ENCODE measurements at regions not wholly inside any gene's neighbourhood (a gene's known extent, or its start where the extent isn't known, plus 50 kb on each side); places are given as distances from the start of the nearest gene placed in this dataset.

DNA sequence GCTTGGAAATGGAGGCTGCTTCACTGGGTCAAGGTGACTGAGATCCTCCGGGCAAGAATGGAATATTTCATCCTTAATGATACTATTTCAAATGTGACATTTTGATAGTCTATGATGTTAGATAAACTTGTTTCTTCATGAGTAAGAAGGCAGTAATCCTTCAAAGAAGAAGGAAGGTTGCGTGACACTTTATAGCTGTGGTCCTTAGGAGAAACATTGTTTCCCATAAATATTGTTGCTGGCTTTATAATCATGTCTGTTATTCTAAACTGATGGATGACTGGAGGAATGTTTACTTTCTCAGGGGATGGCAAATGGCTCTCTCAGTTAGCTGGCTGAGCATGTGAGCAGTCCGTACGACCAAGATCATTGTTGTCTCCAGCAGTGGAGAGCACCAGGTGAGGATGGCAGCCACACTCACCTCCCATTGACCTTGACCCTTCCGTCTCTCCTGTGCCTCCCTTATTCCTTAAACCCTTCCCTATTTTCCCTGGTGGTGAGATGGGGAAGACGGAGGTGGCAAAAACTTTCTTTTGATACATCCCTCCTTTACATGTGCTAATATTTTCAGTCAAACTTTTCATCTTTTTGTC lies 171.2 kb upstream of the OLIG3 start:
- DNase-seq (ENCODE audit: low spot score) = no peak
- TF ChIP-seq, protein P1, sequence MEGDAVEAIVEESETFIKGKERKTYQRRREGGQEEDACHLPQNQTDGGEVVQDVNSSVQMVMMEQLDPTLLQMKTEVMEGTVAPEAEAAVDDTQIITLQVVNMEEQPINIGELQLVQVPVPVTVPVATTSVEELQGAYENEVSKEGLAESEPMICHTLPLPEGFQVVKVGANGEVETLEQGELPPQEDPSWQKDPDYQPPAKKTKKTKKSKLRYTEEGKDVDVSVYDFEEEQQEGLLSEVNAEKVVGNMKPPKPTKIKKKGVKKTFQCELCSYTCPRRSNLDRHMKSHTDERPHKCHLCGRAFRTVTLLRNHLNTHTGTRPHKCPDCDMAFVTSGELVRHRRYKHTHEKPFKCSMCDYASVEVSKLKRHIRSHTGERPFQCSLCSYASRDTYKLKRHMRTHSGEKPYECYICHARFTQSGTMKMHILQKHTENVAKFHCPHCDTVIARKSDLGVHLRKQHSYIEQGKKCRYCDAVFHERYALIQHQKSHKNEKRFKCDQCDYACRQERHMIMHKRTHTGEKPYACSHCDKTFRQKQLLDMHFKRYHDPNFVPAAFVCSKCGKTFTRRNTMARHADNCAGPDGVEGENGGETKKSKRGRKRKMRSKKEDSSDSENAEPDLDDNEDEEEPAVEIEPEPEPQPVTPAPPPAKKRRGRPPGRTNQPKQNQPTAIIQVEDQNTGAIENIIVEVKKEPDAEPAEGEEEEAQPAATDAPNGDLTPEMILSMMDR (IDR thresholded peaks at IDR 0.05; ENCODE audit: extremely low read depth, missing control alignments) = no peak

DNA sequence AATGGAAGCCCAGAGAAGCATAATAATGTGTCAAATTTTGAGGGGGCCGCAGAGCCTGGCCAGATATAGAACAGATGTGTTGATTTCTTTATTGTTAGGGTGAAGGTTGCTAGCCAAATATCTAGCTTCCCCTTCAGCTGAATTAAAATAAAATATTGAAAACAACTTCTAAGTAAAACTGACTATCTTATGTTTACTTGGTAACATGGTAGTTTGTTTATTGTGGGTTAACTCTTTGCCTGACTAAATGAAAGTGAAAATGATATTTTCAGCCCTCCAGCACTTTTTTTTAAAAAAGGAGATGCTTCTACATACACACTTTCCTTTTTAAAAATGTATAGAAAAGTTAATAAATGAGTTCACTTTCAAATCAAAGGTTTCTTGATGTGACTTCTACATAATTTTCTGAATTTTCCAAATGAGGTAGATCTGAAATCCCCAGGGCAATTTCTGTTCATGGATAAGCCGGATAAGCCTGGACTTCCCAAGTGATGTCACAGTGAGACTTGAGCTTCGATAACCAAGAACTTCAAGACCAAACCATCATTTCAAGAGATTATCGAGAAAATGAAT lies 172.1 kb upstream of the OLIG3 start:
- TF ChIP-seq, protein P1 (IDR thresholded peaks at IDR 0.05; ENCODE audit: extremely low read depth, missing control alignments) = no peak
- peak; percentile 23 for DNase-seq (ENCODE audit: low spot score)

DNA sequence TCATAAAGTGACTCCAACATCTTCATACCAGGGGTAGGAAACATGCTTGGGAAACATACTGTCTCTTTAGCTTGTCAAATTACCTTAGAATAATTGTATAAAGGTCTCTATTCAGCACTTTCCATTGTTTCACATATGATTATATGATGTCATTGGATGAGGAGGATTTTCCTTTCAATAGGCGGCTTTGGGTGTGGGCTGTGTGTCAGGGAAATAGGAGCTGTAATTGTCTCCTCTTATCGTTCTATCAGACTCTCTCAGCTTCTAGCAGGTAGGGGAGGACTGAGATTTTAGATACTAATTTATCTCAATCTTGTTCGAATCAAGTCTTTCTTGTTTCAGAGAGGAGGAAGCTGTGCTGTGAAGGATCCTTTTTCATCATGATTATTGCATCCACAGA lies 179.4 kb upstream of the OLIG3 start:
- DNase-seq (ENCODE audit: low spot score) = no peak
- TF ChIP-seq, protein P1 (IDR thresholded peaks at IDR 0.05; ENCODE audit: extremely low read depth, missing control alignments) = no peak

DNA sequence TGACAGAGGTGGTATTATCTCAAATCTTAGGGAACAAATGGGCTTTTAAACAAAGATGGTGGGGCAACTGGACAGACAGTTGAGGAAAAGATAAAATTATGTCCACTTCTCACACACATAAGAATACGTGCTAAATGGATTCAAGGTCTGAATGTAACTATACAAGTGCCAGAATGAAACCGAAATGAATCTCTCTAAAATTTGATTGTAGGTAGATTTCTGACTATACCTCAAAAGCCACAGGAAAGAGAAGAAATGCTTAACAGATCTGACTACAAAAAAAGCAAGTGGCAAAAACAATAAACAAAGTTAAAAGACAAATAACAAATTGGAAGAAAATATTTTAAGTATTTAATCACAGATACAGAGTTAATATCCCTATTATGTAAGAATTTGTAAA lies 182.7 kb upstream of the OLIG3 start:
- TF ChIP-seq, protein P1 (IDR thresholded peaks at IDR 0.05; ENCODE audit: extremely low read depth, missing control alignments) = no peak

DNA sequence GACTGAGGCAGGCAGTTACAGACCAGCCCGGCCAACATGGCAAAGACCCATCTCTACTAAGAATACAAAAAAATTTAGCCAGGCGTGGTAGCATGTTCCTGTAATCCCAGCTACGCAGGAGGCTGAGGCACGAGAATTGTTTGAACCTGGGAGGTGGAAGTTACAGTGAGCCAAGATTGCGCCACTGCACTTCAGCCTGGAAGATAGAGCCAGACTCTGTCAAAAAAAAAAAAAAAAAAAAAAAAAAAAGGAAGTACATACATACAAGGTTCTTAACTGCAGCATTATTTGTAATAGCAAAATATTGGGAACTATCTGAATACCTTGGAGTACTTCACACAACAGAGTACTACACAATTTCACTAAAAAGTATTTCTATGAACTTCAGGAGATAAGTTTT lies 183.5 kb upstream of the OLIG3 start:
- DNase-seq (ENCODE audit: low spot score) = no peak
- TF ChIP-seq, protein P1 (IDR thresholded peaks at IDR 0.05; ENCODE audit: extremely low read depth, missing control alignments) = no peak

More for the DNA sequence above, 182.7 kb upstream of the OLIG3 start:
- no peak for DNase-seq (ENCODE audit: low spot score)

DNA sequence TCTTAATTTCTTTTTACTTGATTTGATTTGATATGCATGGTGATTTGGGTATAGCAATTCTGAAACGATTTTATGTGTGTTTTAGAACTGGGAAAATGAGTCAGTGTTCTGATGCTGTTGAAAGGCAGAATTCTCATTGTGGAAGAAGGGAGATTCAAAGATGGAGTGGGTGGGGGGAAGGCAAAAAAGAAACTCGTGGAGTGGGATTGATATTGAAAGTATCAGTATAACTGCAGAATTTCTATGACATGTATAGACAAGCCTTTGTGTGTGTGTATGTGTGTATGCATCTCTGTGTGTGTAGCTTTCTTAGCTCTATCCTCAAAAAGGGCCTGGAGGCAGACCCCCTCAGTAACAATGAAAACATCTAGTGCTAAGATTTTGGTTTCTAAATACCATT lies 184.3 kb upstream of the OLIG3 start:
- DNase-seq (ENCODE audit: low spot score) = no peak
- TF ChIP-seq, protein P1 (IDR thresholded peaks at IDR 0.05; ENCODE audit: extremely low read depth, missing control alignments) = no peak

DNA sequence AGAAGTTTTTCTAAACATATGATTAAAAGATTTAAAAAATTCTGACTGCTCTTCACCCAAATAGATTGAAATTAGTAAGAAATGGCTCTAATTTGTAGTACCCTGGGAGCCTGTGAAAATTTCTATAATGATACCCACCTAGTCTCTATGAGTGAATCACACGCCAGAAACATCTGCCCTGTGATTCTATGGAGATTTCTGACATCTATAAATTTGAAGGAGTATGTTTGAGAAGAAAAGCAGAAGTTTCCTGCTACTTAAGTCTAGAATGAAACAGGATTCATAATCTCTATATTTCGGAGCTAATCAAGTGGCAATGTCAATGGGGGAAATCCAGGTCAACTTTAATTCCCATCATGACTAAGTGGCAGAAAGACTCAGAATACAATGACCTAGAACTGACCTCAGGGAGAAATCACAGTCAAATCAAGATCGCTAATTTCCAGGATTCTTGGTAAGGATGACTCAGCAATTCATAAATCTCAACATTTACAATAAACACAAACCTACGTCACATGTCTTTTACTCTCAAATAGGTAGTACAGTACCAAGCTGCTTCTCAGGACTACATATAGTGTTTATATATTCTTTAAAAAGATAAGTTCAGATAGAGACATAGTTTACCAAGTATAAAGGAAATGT lies 186.2 kb upstream of the TNFAIP3 start:
- TF ChIP-seq, protein P1 (IDR thresholded peaks at IDR 0.05; ENCODE audit: extremely low read depth, missing control alignments) = no peak
- no peak for DNase-seq (ENCODE audit: low spot score)
